HG03460 (cell line): ENCODE measurements at regions not wholly inside any gene's neighbourhood (a gene's known extent, or its start where the extent isn't known, plus 50 kb on each side); places are given as distances from the start of the nearest gene placed in this dataset.

Experiments used
- ATAC-seq: cut with Tn5 transposase; IDR thresholded peaks from one replicate; pipeline ENCODE4 v1.9.1; 2021; ENCODE audit not compliant: unreplicated experiment

DNA sequence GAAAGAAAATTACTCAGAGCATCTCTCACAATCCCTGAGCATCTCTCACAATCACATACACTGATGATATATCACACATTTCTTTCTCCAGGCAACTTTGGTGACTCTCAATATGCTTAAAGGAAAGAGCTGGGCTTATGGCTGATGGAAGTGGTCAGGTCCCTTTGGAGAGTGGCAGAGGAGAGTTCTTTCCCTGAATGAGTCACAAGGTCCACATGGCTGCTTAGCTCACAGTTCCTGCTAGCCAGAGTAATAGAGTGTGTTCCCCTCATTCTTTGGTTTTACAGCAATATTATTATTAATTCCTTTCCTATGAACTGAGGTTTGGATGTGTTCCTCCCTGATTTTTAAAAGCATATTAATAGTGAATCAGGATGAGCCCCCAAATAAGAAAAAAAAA is 287.4 kb downstream of the C7orf25 start:
- ATAC-seq, result no peak

DNA sequence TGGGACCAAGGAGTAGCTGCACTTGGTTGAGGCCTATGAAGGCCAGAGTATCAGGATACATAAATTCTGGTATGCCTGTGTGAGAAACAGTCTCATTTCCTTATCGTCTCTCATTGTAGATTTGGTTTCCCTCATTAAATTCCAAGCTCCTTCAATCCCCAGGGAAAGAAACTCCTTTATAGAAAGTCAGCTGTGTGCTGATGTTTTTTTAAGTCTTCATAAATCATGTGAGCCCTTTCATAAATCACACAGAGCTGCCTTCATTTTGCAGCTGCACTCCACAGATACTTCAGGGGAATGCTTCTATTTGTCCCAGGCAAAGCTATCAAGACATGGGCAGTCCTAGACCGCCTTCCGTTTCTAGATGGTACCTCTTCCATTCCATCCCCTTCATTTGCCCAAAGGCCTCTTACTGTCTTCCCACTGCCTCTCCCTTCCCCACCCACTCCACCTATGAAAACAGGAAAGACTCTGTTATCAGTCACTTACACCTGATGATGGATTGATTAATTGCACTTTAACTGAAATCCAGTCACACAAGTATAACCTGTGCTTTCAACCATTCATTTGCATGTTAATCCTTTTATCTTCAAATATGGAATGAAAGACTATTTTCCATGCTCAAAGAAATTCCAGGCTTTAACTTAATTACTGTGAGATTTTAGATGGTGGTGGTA is 290.2 kb downstream of the C7orf25 start:
- ATAC-seq, result no peak

DNA sequence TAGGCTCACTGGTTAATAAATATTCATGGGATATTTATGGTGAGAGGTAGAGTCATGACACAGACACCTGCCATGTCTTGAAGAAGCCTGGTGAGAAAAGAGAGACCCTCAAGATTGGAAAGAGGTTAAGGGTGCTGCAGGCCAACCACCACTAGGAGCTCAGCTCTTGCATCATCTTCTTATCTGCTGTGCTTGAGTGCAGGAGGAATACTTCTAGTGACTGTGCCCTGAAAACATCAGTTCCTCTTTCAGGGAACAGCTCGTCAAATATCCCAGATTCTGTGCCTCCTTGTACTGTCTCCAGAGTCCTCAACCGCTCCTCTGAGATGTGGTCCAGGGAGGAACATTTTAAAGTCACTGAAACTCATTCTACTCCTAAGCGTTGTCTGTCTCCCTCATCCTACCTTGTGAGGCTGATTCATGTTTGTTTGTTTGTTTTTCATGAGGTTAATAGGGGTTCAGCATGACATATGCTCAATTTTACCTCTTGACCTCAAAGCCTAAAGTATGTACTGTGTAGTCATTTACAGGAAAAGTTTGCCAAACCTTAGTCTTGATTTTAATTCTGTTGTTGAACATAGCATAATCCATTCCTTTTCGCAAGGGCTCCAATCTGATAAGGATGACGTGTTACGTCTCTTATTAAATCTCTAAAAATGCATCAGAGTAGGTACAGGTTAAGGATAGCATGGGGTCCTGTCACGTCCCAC is 293.1 kb downstream of the C7orf25 start:
- ATAC-seq, result no peak

DNA sequence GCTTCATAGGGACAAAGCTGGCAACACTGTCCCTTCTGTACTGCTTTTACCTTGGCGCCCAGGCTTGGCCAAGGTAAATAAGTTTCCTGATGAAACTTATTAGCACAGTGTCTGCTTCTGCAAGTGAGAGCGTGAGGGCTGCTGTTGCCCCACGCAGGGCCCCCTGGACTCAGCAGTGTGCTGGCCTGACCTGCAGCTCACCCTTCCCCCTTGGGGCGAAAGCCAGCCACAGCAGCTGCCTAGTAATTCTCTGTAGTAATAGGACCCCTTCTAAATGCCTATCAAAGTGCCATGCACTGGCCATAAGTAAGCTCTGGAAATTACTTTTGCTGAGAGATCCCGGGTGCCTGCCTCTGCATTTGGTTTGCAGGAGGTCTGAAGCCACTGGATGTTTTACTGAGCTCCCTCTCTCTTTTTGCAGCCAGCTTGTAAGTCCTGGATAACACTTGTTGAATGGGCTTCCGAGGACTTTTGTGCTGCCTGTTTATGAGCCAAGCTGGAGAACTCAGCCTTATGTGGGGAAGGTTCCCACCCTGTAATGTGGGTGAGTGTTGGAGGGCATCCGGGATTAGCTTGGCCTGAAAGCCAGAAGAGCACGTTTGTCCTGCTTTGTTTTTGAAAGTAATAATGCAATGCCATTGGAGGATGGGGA is 293.9 kb downstream of the C7orf25 start:
- ATAC-seq, result no peak

DNA sequence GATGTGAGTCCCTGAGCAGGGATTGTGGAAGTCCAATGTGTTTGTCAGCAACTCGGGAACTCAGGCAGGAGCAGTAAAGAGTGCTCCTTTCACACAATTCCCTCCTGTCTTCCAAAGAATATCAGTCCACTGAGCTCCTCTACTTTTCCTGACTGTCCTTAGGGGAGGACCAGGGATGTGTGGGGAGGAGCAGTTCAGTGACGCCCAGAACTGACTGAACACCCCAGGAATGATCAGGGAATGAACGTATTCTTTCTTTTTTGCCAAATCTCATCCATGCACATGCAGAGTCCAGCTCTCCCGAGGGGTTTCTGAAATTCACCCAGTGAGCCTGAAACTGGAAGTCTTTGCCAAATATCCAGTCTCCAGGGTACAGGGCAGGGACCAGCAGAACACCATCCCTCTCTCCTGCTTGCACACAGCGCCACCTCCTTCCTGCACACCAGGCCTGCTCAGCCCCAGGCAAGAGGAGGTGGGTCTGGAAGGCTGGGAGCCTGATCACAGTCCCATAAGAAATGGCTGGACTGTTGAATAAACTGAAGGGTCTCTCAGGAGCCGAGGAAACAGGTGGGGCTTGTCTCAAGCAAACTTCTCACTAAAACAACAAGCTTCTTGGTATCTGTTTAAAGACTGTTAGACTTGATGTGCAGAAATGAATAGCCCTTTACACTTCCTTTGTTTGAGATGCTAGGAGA is 294.7 kb downstream of the C7orf25 start:
- ATAC-seq, result no peak

DNA sequence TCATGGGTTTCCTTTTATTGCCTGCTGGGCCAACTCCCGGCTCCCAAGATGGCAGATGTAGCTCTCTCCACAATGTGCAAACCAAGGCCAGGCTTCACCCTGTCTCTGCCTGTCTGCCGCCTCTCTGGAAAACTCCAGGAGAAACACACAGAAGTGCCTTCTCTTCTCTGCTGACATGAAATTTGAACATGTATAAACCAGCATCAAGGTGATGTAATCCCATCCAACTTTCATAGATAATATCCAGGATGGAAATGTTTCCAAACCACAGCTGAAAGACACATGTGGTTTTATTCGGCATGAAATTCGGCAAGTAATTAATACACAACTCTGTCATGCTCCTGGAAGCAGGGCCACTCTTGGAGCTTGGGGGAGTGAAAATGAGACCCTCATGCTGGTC is 297.2 kb downstream of the C7orf25 start:
- ATAC-seq, result no peak

DNA sequence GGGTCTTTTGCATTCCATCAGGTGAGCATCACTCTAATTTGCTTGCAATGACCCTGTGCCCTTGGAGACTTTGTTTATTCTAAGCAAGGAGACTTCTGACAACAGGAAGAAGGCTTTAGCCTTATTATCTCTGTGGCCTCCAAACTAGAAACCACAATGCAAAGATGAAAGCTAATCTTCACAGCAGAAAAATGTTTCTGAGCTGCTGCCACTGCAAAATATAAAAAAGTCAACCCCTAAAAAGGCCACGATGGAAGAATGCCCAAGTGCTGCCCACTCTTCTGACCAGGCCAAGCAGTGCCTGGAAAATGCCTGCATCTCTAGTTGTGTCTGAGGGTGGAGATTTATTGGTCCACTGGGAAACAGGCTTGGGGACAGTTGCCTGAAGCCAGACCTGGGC is 299.9 kb downstream of the C7orf25 start:
- ATAC-seq, result no peak

DNA sequence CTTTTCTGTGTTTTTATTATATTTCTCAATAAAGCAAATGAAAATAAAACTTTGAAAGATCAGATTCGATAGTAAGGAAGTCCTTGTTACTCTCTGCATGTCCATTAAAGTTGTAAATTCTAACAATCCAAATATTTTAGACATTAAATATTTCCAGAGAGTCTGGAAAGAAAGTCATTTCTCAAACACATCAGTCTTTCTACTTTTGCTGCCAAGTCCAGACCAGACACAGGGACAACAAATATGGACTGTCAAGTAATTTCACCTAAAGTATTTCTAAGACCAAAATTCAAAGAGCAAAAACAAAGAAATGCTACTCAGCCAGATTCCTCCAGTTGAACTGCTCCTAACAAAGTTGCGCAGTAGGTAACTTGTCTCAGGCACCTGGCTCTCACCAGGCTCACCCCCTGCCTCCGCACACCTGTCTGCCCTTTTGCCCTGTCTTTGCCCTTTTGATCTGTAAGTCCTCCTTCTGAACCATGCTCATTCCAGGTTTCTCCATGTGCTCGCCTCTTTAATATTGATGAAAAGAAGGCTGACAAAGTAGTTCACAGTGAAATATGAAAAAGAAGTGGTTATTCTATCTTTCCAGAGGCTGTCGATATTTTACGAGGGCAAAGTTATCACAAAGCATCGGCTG is 300.5 kb downstream of the C7orf25 start:
- no peak for ATAC-seq

DNA sequence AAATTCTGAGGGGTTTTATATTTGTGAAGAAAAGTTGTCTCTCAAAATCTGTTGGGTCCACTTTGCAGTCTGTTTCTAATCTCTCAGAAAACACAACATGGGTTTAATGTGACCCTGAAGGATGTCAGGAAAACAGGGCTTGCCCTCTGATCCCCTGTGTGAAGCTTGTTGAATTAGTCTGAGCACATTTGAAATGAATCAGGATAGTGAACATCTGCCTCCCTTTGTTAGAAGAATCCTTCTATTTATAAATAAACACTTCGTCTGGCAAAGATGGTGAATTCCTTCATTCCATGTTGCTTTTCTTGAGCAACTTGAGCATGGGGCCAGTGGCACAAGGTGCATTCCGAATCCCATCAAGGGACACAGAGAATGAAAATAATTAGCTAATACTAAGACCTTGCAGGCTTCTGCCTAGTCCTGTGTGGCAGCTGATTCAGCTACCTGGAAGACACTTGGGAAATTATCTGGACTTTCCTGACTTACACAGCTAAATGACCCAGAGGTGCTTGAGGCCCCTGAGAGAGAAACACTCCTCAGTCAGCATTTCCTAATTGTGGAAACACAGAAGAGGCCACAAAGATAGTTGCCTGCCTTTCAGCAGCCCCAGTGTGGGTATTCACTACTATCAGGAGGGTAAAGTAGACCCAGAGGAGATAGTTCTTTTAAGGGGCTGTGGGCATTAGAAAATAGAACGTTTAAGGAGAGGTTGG is 305.5 kb downstream of the C7orf25 start:
- no peak for ATAC-seq

DNA sequence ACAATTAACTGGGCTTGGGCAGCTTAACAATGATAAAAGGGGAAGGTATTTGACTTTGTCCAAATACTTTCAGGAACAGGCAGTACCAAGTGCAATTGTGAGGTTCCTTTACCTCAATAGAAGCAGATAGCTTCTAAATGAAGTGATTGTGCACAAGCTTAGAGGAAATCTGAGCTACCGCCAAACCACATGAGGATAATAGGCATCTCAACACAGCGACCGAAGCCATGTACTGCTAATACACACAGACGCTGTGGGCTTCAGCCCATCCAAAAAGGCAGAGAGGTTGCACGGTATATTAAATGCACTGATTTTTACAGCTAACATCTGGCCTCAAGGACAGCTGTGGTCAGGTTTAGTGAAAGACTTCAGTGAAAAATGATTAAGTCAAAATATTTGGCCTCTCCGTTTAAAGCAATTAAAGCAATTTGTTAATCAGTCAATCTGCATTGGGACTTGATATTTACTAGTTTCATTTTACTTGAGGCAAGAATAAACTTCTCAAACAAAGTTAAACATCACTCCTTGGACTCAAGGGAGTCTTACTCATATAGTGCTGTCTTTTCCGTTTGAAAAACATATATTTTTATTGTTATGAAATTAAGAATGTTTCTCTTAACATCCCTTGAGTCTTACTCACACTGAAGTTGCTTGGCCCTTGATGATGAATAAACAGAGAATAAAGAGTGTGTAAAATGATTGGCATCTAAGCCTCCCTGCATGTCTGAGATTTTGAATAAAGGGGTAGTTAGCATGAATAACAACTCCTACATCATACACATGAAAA is 306.3 kb downstream of the C7orf25 start:
- ATAC-seq, result no peak

DNA sequence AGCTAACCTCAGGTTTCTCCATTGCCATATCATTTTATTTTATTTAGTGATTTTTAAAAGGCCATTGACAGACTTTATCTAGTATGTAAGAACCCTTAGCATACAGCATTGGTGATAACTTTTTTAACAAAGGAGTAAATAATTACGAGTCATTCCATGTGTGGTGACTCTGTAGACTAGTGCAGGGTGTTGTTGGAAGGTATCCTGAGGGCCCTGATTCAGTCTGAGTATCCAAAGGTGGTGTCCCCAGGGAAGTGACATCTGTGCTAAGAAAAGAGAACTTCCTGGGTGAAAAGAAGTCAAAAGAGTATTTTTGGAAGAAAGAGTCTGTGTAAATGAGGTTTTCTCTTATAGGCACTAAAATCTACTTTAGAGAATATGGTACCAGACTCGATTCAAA is 308.4 kb downstream of the C7orf25 start:
- no peak for ATAC-seq

DNA sequence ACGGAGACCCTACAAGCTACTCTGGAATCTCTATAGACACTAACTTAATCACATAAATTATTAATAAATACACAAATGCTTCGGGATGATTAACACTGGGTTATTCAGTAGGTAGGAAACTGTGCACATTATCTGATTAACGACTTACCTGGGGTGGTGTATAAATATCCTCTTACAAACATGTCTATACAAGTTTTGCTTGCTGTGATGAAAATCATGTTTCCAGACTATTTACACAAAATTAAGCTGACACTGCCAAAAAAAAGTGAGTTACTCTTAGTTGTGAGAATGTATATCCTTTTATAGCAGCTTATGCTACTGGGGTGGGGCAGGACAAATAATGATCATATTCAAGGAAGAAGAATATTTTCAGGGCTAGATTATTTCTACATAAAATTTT is 314.6 kb downstream of the C7orf25 start:
- no peak for ATAC-seq

DNA sequence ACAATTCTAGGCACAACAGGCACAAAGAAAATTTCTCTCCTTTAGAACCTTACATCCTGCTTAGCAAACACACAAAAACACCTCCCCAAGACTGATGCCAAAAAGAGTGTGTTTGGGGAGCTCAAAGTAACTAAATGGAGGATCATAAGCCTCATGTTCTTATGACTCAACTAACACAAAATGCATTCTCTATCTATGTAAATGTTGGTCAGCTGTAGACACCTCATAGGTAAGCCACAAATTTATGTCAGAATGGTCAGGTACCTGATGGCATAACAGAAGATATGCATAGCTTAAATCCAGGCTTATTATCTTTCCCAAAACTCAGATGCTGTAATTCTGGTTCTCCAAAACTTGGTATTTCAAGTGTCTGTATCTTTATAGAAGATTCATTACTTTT is 315.1 kb downstream of the C7orf25 start:
- ATAC-seq, result no peak

DNA sequence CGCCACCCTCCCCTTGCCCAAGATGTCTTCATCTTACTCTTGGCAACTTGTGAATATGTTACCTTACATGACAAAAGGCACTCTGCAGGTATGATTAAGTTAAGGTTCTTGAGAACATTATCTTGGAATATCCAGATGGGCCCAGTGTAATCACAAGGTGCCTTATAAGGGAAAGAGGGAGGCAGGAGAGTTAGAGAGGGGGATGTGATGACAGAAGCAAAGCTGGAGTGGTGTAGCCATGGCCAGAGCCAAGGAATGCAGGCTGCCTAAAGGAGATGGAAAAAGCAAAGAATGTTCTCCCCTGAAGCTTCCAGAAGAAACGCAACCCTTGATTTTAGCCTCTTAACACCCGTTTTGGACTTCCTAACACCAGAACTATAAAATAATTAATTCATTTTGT is 318.0 kb downstream of the C7orf25 start:
- ATAC-seq, result no peak

DNA sequence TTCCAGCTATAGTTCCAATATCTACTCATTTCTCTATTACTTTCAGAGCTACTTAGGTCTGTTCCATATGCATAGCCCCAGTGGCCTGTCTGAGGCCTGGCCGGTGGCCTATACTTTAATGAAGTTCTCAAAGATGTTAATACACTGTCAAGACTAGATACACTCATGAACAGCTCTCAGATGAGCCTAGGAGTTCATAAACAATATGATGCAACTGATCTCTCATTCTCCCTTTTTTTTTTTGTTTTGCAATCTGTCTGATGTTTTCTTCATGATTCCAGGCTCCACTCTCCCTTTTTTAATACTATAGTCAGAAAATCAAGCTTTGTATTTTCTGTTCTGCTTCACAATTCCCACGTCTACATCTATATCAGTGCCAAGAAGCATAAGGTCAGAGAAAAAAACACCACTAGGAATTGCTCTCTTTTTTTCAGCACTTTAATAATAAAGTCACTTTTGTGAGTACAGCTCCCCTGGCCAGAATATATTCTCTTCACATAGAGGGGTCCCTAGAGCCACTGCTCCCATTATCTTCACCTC is 321.0 kb downstream of the C7orf25 start:
- no peak for ATAC-seq

DNA sequence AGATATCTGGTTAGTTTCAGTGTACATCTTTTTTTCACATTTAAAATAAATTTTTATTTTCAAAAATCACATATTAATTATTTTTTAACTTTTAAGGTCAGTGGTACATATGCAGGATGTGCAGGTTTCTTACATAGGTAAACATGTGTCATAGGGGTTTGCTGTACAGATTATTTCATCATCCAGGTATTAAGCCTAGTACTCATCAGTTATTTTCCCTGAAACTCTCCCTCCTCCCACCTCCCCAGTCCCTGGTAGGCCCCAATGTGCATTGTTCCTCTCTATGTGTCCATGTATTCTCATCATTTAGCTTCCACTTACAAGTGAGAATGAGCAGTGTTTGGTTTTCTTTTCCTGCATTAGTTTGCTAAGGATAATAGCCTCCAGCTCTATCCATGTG is 323.0 kb downstream of the C7orf25 start:
- no peak for ATAC-seq

DNA sequence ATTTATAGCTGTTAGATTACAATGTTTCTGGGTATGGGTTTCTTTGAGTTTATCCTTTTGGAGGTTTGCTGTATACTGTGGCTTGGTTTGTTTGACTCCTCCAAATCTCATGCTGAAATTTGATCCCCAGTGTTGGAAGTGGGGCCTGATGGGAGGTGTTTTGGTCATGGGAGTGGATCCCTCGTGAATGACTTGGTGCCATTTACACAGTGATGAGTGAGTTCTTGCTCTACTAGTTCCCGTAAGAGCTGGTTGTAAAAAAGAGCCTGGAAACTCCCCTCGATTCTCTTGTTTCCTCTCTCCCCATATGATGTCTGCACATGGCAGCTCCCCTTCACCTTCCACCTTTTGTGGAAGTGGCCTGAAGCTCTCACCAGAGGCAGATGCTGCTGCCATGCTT is 324.1 kb downstream of the C7orf25 start:
- ATAC-seq, result no peak

DNA sequence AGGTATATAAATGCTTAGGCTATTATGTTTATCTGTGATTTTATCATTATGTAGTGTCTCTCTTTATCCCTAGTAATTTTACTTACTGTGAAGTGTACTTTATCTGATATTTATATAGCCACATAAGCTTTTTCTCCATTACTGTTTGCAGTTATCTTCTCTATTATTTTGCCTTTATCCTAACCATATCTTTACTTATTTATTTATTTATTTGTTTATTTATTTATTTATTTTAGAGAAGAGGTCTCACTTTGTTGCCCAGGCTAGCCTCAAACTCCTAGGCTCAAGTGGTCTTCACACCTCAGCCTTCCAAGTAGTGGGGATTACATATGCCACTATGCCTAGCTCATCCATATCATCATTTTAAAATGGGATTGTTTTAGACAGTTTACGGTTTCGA is 331.8 kb downstream of the C7orf25 start:
- no peak for ATAC-seq

DNA sequence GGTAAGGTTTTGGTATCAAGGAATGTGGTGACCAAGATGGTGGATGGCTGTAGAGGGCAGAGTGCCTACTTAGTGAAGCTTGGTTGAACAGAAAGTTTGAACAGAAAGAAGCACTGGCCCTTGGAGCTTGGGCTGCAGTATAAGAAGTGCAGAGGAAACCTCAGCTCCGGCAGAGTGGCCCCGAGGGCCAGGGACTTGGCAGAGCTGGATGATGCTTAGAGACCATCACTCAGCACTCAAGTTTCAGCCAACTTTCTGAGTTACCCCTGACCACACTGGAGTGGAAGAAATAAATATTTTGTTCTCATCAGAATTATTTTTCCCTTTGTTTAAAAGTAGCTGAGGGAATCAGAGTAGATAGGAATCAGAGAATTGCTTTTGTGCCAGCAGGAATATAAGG is 336.7 kb downstream of the C7orf25 start:
- no peak for ATAC-seq

DNA sequence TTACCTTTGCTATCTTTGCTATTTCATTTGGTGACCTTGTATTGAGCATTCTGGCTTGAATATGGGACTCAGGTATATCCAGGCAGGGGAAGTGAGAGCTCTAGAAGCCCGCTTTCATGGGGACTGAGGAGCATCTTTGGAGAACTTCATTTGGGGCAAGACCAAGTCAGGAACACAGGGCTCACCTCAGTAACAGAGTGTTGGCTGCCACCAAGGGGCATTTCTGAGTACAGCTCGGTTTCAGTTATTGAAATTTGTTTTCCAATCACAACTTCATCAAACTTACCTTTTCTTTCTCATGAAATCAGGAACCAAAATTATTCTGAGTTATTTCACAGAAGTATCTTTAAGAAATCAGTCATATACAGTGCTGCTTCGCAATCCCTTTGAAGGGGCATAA is 337.2 kb downstream of the C7orf25 start:
- ATAC-seq, result no peak
